Stimulated activated CD4-positive, alpha-beta T cell treated with anti-CD3 and anti-CD28 coated beads, Interleukin-4, amount 100 ng/mL, for 24 hours (primary cell): ENCODE measurements at regions not wholly inside any gene's neighbourhood (a gene's known extent, or its start where the extent isn't known, plus 50 kb on each side); places are given as distances from the start of the nearest gene placed in this dataset.

Experiments used
- DNase-seq: peaks from one replicate; pipeline ENCODE4 v3.0.0-alpha.2; 2020

DNA sequence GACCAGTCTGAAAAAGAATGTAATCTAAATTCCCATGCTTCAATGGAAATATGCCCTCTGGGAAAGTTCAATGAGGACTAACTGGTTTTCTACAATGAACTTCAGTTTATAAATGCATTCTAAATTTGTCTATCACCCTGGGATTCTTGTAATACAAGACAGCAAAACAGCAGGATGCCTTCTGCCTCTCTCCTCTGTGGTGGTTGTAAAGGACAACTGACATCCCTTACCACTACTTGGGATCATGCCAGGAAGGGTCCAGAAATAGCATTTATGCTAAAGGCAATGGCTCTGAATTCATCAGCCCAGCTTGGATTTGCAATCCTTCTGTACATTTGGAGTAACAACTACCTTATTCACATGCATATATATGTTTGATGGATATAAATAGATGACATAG, 97.3 kb upstream of the ADAMTS16 start:
- DNase-seq = no peak

DNA sequence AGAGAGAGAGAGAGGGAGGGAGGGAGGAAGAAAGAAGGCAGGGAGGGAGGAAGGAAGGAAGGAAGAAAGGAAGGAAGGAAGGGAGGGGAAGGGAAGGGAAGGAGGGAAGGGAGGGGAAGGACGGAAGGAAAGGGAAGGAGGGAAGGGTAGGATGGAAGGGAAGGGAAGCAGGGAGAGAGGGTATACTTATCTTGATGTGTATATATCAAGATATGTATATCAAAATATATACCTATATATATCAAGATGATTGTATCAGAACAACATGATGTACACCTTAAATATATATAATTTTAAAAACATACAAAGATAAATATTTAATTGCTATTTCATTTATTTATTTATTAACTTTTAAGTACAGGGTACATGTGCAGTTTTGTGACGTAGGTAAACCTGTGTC, 96.8 kb upstream of the ADAMTS16 start:
- no peak for DNase-seq

DNA sequence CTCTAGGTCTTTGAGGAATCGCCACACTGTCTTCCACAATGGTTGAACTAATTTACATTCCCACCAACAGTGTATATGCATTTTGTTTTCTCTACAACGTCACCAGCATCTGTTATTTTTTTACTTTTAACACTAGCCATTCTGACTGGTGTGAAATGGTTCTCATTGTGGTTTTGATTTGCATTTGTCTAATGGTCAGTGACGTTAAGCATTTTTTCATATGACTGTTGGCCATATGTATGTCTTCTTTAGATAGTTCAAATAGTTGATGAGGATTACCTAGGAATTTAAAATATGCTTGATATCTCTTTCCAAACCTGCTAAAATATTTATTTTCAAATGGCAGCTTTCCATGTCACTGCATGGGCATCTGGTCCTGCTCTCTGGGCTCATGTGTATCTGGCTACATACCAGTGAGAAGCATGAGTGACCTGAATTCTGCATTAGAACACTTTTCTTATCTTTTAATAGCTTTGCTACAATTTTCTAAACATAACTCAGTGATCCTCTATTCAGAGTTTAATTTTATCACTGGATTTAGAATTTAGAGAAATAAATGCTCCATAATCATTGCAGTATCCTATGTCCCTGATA, 95.8 kb upstream of the ADAMTS16 start:
- no peak for DNase-seq

DNA sequence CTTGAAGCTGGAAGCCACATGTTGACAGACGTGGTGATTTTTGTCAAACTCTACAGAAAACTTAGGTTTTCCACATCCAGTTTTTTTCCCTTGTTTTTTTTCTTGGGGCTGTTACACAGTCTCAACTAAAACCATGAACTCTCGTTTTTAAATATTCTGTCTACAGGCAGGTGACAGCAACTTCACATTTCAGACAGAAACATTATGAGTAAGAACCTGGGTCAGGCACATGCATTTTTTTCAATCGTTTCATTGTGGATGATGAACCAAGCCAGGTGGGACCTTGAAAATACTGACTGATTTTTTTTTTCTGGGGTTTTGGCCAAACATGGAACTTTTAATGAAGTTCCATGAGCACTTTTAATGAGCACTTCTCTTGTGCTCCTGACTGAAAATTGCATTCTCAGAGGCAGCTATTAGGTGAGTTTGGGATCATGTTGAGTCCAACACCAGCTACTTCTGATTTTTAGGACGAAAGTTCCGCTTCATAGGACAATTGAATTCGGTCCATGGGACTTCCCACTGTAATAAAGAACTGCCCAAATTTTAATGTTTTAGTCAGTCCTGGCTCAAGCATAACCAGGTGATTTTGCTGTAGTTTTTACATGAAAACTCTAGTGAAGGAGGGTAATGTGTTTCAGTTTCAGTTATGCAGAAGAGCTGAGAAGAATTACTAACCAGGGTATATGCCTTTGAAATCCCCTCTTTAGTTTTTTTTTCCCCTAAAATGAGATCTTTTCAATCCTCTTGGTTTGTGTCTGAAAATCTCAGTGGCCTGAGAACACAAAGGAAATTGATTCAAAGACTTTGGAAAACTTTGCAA, 93.2 kb upstream of the ADAMTS16 start:
- DNase-seq = no peak

DNA sequence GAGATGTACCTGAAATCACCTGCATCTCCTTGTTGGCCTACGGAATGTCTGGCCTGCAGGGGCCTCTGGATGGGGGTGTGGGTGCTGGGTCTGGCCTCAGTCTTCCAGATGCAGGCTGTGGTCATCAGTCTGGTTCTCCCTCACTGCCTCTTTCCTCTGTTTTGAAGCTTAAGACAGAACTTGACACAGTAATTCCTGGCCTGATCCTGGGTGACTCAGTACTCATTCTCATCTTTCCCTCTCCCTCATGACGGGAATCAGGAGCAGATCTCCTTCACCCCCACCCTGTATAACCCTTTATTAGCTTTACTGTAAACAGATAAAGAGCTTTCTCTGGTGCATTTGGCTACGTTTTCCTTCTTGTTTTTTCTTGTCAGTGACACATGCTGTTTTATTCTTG, 89.3 kb upstream of the ADAMTS16 start:
- no peak for DNase-seq

DNA sequence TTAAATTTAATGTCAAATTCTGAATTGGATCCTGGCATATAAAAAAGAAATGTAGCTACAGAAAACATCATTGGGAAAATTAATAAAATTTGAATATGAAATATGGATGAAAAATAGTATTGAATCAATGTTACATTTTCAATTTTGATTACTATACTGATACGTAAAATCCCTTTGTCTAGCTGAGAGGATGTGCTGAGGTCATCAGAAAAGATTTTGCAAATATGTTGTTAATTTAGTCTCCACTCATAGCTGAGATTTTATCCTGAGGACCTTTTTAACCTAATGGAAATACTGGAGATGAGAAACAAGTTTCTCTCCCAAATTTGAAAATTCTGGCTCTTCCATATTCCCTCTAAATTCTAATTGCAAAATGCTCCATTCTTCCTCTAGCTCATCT, 84.4 kb upstream of the ADAMTS16 start:
- DNase-seq = no peak

DNA sequence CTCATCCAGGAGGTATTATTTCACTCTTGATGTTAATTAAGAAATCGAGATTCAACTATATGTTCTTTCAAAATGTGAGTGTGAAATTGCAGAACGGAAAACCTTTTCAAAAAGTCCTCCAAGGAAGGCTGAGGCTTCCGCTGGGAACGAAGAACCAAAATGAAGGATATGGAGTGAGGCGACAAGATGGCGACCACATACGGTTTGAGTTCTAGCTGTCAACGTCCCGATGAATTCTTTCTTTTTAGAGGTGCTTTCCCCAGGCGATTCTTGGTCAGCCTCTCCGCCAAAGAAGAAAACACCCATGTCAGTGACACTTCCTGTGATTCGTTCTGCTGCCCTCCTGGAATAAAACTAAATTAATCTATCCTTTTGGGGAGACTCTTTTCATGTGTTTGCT, 78.3 kb upstream of the ADAMTS16 start:
- no peak for DNase-seq

DNA sequence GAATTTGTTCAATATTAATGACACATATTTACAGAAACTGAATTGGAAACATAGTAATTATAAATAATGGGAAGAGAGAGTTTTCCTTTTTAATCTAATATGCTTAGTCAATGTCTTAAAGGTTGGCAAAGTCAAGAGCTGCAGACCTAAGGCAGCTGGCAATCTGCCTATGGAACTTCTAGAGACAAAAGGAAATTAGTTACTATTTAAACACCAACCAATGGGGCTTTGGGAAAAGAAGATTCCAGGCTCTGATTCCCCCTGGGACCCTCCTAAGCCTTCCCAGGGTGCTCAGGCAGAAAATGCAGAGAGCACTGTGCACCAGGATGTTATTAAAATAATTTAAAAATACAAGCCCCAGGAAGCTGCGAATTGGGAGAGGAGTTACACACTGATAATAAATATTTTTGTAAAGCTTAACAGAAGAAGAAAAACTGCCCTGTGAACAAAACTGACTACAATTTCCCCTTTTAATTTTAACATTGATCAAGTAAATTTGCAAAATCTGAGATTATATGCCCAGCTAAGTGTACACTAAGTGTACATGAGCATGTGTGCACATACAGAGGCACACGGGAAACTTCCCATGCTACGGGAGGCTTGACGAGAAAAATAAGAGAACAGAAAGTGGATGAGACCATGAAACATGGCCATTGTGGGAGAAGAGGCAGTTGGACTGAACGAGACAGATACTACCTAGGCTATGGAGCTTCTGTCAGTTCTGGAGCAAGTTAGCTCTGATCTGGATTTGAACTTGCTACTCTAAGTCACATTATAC, 77.4 kb upstream of the ADAMTS16 start:
- no peak for DNase-seq

DNA sequence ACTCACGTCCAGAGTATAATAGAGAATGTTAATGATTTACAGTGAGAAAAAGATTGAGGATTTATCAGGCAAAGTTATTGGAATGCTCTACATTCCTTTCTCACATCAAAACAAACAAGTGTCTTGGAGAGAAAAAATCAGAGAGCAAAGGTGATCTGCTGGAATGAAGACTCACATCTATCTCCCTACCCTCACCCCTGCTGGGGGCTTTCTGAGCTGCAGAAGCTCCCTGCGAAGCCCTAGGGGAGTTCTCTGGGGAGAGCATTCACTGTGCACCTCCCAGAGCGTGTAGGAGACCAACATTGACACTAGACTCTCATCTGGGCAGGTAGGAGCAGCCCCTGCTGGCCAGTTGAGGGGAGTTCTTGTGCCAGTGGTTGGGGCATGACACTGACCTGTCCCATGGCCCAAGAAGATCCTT, 76.6 kb upstream of the ADAMTS16 start:
- no peak for DNase-seq

DNA sequence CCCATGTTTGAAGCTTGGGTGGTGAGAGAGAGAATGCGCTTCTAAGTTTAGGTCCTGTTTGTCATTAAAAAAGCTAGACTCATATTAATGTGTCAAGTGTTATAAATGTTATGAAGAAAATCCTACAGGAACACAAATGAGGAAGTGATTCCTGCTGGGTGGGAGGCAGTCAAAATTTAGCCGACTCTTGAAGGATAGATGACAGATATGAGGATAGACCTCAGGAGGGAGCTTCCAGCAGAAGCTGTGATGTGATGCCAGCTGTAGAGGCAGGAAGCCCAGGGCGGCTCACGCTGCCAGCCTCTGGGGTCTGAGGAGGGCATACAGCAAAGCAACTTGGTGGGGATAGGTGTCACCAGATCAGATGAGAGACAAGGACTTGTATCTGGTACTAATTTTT, 74.7 kb upstream of the ADAMTS16 start:
- no peak for DNase-seq

DNA sequence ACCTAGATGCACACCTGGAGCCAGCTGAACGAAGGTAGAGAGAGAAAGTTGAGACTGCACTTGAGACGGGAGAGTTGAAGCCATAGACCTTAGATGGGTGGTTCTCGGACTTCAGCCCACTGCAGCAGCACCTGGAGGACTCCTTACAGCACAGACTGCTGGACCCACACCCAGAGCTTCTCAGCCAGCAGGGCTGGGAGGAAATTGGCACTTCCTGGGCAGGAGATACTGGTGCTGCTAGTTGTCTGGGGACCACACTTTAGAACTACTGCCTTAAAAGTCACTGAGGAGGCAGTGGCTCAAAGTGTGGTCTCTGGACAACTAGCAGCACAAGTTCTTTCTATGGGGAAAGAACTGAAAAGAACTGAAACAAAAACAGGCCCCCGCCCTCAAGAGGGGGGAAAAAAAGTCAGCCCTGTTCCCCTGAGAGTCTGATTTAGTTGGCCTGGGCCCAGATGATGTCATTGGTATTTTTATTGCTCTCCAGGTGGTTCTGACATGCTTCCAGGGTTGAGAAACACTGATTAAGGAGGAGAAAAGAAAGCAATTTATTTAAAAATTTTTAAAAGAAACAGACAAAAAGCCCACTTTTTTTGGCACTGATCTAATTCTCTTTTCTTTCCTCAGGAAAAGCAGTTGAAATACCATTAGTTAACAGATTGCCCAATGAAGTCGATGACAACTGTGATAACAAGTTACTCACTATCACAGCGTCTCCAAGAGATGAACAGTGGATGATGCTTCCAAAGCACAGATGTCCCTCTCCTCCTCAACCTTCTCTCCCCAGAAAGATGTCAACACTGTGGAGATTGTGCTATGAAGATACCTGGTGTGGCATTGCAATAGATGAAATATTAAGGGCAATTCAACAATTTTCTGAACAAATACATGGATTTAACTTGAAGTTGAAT, 73.6 kb upstream of the ADAMTS16 start:
- DNase-seq = no peak

DNA sequence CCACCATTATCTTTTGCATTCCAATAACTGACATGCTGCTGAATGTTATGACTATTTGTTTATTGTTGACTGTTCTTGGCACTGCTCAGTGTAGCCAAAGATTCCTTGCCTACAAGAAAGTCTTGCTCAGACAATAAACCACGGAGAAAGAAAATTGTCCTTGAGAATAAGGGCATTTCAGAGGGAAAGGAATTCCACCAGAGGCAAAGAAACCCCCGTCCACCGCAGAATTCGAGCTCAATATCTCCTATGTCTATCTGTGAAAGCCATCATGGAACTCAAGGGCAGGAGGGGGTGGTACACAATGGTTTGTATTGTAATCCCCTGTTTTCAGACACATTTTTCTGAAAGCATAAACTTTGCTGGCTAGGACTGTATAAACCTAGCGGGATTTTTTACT, 70.3 kb upstream of the ADAMTS16 start:
- DNase-seq = no peak

DNA sequence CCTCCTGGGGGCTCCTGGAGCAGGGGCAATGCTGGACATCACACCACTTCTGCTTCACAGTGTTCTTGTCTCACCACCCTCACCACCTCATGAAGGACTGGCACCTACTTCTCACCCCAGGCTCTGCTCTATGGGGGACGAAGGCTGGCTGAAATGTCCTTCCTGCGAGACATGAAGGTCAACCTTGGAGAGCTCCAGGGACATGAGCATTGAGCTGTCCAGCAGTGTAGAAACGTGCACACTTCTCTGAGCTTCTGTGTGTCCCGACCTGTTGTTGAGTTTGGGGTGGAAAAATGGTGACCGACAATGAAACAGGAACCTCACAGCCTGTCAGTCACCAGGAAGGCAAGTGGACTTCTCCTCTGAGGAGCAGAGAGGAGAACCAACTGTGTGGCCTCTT, 68.6 kb upstream of the ADAMTS16 start:
- DNase-seq = no peak

DNA sequence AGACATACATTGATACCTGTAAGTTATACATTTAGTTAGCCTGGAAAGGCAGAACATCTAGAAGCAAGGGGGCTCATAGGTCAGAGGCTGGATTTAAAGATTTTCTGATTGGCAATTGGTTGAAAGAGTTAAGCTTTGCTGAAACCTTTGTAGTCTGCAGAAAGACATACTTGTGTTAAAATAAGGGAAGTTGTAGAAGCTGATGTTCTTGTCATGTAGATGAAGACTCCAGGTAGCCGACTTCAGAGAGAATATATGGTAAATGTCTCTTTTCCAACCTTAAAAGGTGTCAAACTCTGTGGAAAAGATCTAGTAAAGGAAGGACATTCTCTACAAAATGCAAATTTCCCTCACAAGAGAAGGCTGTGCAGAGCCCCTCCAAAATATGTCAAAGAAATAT, 62.9 kb upstream of the ADAMTS16 start:
- no peak for DNase-seq

DNA sequence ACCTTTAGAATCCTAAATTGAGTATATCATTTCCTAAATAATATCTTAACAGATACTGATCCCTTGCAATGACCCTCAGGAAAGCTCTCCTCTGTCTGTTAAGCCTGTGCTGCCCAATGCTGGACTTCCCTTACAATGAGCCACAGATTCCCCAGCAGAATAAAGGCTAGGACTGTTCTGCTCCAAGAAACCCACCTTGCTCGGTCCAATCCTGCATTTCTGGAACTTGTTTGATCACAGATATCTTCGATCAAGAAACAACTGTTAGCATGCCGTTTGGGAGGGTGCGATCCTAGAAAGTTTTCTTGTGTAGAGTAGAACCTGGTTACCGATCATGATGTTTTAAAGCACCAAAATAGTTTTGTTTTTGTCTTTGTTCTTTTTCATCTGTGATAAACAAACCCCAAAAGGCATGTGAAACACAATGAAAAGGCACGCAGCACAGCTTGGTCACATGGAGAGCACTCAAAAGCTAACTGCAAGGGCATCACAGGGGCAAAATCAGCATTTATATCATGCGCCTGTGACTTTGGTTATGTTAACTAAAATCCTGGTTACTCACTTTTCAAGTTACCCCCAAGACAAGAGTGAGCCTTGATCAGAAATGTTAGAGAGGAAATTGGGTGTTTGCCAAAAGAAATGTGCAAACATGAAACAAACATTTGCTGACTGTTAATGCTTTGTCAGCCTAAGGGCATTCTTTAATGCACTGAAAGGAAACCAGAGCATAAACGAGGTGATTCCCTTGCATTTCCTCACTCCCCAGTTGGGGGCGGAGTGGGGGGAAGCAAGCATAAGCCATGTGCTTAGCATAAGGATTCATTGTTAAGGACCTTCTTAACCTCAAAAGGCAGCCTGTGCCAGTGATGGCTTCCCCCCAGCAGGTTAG, 61.9 kb upstream of the ADAMTS16 start:
- DNase-seq = no peak

DNA sequence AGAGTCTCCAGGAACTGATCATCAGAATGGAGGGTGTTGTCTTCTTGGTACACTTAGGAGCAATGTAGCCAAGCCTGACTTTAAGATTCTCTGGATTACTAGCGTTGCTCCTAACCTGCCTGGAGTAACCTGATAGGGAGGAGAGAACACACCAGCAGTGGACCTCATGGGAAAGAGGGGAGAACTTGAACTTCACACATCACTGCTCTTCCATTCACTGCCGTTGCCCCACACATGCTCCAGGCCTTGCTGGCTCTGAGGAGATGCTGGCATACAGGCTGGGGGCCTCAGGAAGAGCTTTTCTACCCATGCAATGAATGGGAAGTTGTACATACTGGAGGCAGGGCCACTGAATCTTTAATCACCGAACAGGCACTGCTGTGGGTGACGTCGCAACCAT, 60.3 kb upstream of the ADAMTS16 start:
- no peak for DNase-seq

DNA sequence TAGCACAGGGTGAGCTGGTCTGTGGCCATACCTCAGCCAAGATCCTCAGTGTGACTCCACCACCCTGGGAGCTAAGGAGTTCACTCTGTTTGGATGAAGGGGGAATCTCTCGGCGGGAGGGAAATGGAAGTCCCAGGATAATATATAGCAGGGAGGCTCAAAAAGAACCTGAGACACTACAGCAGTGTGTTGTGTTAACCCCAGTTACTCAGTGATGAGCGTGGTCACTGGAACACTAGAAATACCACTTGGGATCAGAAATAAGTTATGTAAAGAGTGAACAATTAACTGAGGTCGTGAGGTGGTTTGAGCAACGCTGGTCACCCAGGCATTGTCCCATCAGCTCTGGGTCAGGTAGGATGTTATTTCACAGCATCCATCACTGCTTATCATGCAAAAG, 59.3 kb upstream of the ADAMTS16 start:
- no peak for DNase-seq

DNA sequence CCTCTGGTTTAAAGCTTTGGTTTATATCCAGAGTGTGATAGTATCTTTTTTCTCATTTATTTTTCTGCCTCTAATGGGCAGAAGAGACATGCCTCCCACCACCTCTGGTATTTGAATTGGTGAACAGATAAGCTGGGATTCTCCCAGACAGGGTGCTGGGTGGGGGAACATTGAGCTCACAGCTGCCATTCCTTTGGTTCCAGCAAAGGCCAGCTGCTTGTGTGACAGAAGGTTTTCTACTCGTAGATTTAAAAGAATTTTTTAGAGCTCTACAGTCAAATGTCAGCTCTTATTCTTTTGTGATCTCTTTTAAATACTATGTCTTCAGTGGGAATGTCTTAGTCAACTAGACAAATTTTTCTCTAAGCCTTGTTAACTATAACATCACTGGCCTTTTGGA, 54.7 kb upstream of the ADAMTS16 start:
- DNase-seq = no peak

DNA sequence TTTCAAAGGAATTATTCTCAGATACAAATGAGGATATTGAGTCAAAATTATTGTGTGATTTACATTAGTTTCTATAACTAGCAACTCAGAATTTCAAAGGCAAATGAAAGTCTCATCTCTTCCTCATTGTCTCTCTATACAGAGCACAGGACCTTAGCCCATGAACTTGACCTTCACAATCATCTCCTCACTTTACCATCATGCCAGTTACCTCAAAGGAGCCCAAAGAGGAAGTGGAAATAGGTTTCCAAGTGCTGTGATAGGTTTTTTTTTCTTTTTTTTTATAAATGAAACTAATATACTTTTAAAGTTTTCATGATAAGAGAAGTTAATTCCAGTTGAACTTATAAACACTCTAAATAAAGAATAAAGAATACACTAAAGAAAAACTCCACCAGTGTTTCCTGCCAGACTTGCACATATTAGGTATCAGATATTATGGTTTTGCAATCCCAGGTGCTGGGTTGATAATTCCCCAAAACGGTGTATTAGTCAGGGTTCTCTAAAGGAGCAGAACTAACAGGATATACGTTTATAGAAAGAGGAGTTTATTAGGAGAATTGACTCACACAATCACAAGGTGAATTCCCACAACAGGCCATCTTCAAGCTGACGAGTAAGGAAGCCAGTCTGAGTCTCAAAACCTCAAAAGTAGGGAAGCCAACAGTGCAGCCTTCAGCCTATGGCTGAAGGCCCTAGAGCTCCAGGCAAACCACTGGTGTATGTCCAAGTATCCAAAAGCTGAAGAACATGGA, 50.1 kb upstream of the ADAMTS16 start:
- DNase-seq = no peak
